Activated CD4-positive, CD25-positive, alpha-beta regulatory T cell treated with anti-CD3 and anti-CD28 coated beads, Interleukin-2, amount 50 U/mL, for 72 hours (primary cell): ENCODE measurements at regions not wholly inside any gene's neighbourhood (a gene's known extent, or its start where the extent isn't known, plus 50 kb on each side); places are given as distances from the start of the nearest gene placed in this dataset.

Experiments used
- DNase-seq: peaks from one replicate; pipeline ENCODE4 v3.0.0; 2021

DNA sequence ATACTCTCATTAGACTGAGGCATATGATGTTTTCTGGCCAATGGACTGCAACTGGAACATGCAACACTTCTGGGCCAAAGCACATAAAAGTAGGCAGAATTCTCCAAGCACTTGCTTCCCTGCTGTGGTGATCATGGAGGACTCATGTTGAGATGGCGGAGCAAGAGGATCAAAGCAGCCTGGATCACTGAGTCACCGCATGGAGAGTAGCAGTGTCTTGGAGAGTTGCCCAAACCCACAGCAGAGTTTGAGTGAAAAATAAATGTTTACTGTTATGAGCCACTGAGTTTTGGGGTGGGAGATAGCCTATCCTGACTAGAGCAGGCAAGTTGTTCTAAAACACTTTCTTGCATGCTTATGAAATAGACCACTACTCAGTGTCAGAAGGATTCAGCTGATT, 359.5 kb downstream of the ZNF521 start:
- DNase-seq: no peak

DNA sequence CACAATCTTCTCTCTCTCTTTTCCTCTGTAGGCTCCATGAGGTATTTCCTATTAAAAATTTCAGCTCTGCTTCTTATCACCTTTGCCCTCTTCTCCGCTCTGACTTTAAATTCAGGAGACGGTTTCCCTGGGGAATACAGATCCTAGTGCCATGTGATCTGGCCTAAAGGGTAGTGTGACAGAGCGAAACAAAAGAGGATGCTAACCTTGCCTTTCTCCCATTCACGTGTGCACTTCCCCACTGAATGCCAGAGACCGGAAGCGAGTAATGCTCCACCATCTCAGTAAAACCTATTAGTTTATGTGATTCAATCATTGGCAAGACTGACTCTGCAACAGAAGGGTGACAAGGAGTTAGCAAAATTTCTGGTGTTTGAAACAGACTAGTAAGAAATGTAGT, 358.3 kb downstream of the ZNF521 start:
- no peak for DNase-seq

DNA sequence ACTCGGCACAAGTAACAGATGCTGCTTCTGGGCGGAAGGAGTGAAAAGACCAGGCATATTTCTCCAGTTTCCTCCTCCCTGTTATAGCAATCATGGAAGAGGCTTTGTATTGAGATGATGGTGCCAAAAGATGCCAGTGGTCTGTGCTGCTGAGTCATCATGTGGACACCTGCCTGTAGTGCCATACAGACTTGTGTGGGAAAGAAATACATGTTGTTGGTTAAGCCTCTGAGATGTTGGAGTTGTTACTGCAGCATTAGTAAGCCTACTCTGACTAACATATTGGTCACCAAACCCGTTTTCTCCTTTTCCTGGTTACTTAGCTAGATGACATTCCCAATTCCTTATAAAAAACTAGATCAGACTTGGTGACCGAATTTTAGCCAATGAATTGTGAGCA, 356.9 kb downstream of the ZNF521 start:
- DNase-seq: no peak

DNA sequence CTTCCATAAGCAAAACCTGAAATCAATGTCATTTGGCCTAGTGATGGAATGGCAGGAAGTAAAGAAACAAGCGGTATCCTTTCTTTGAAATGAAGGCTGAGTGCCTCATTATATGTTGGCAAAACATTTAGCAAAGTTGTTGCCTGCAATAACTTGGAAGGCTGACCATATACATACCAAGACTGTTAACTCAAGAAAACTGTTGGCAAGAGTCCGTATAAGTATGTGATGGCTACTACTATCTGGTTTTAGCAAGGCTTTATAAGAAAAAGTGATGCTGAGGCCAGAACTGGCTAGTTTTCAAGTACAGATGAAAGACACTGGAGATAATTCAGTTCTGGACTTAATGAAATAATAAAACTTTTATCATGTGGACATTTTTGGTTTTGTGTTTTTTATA, 356.2 kb downstream of the ZNF521 start:
- DNase-seq: no peak

DNA sequence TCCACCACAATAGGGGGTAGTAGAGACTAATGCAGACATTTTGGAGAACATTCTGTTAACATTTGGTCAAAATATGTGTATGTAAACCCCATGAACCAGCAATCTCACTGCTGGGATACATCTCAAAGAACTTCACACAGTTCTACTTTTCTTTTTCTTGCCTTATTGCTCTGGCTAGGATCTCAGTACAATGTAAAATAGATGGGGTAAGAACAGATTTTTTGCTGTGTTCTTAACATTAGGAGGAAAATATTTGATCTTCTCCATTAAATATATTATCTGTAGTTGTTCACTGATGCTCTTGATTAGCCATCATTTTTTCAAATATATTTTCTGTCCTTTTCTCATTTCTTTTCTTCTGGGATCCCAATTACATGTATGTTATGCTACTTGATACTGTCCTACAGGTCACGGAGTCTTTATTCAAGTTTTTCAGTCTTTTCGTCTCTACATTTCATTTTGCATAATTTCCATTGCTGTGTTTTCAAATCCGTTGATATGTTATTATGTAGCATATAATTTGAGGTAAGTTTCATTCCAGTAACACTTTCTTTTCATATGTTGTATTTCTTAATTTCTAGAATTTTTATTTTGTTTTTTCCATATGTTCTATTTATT, 352.2 kb downstream of the ZNF521 start:
- DNase-seq: no peak

DNA sequence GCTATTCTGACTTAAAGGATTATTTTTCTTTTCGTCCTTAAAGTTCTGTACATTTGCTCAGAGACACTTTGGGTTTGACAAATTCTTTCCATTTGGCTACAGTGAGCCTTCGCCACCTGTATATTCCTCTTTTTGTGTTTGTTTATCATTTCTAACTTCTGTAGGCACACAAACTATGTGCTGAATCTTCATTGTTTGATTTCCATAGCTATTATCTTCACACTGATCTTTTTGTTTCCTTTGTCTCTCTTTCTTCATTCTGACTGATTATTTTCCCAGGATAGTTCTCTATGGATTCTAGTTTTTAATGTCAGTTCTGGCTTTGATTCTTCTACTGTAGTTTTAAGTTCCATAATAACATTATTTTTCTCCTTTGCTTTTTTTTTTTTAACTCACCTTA, 350.2 kb downstream of the ZNF521 start:
- DNase-seq: no peak

DNA sequence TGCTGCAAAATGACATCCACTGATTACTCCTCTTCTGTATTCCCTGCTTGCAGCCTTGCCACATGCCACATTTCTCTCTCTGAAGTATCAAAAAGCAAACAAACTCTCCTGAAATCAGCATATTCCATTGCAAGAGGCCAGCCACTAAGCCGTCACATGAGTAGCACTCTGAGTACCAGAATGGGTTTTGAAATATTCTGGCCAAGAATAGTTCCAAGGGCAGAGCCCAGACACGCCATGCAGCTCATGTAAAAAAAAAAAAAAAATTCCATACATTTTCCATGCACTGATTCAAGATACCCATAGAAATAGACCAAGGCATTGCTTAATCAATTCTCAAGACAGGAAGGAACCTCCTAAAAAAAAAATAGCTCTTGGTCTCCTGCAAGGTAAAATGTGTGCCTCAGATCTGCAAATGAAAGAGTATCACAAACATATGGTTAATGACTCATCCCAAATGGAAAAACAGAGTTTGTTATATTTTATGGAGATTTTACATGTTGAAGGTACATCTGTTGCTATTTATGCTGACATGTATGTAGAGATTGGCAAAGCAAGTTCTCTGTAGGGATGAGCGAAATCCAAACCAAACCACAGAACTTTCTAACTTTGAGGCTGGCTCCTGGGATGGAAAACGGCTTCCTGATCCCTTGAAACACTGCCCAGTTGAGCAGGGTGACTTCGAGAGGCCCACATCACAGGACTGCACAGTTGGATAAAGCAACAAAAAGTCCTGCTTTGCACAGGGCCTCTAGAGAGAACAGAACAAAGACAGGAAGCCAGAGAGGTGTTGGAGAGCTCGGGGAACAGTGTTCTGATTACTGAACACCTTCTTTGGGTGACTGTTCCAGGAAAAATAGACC, 346.2 kb downstream of the ZNF521 start:
- no peak for DNase-seq

DNA sequence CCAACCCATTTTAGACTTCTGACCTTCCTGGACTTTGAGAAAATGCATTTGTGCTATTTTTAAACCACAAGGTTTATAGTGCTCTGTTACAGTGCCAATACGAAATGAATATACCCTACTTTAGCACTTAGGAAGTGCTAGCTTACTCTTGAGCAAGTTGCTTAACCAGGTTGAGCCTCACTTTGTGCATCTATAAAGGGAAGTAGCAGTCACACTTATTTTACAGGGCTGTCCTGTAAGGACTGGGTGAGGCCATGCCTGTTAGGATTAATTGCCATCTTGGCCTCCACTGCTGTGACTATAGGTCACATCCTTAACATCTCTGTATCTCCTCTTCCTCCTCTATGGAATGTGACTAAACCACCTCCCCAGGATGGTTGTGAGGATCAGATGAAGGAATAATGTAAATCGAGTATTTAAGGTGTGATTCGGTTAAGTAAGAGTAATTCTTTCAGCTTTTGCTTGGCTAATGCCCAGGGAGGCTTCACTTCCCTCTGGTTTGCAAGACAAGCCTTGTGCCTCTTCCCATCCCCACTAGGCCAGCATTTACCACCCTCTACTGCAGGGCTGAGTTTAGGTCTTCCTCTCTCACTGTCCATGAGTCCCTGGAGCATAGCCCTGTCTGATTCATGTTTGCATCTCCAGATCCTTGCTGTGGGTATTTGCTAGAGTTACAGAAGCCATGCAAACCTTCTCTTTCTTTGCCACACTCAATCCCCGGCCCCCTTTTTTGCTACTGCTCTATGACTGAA, 341.2 kb downstream of the ZNF521 start:
- DNase-seq: no peak
